Lung (tissue), 11 donors: ENCODE measurements at regions not wholly inside any gene's neighbourhood (a gene's known extent, or its start where the extent isn't known, plus 50 kb on each side); places are given as distances from the start of the nearest gene placed in this dataset.

ENCODE experiments used
- ATAC-seq: fragments of 200-7000 bp; cut with Tn5 transposase; one replicate; pipeline ENCODE4 v1.9.1; 2020; ENCODE audit warnings: moderate number of reproducible peaks; ENCODE audit not compliant: insufficient read depth, low FRiP score
- DNase-seq, 3 donors: peaks; one replicate each; pipeline ENCODE4 v3.0.0-alpha.2; 2013 to 2017
- H3K27ac ChIP-seq, 2 donors: one replicate each; pipeline ENCODE4 v1.5.1; 2013; ENCODE audit warnings: mild to moderate bottlenecking in 2 of 2, moderate library complexity in 2 of 2, control low read depth in 1 of 2, inconsistent platforms in 1 of 2, low read depth in 1 of 2, low read length in 1 of 2
- H3K27me3 ChIP-seq, 3 donors: one replicate each; pipeline ENCODE4 v1.5.1; 2013; ENCODE audit warnings: low read length in 2 of 3; ENCODE audit not compliant: control insufficient read depth in 3 of 3, insufficient read depth in 3 of 3
- H3K36me3 ChIP-seq, 4 donors: one replicate each; pipeline ENCODE4 v1.5.1; 2013; ENCODE audit warnings: low read length in 4 of 4, mild to moderate bottlenecking in 1 of 4, moderate library complexity in 1 of 4; ENCODE audit not compliant: control insufficient read depth in 4 of 4, insufficient read depth in 4 of 4
- H3K4me1 ChIP-seq, 5 donors: one replicate each; pipeline ENCODE4 v1.5.1; 2013; ENCODE audit warnings: low read length in 5 of 5, mild to moderate bottlenecking in 2 of 5, moderate library complexity in 1 of 5; ENCODE audit not compliant: control insufficient read depth in 5 of 5, insufficient read depth in 5 of 5
- H3K4me3 ChIP-seq: one replicate; pipeline ENCODE4 v1.5.1; 2013; ENCODE audit warnings: mild to moderate bottlenecking, control low read depth, moderate library complexity
- H3K9ac ChIP-seq, 2 donors: one replicate each; pipeline ENCODE4 v1.5.1; 2013; ENCODE audit warnings: low read length in 2 of 2, control low read depth in 1 of 2; ENCODE audit not compliant: insufficient read depth in 1 of 2
- H3K9me3 ChIP-seq, 4 donors: one replicate each; pipeline ENCODE4 v1.5.1; 2013; ENCODE audit warnings: low read length in 3 of 4, mild to moderate bottlenecking in 1 of 4, moderate library complexity in 1 of 4; ENCODE audit not compliant: control insufficient read depth in 4 of 4, insufficient read depth in 3 of 4
- CTCF ChIP-seq: IDR thresholded peaks from 2 replicates; pipeline ENCODE4 v1.5.1; 2012; ENCODE audit warnings: mild to moderate bottlenecking; ENCODE audit errors: control extremely low read depth, extremely low read depth
- WGBS, 2 donors: extraction: QIAGEN DNeasy Blood & Tissue Kit; methylation state at CpG; one replicate each; pipeline ENCODE4 v1.1.7; 2013; 5-methylcytosine and 5-hydroxymethylcytosine counted together
- donor health status: control.
- donor health status: control.
- donor health status: Bipolar disorder and iron deficiency.
- donor health status: healthy.
- donor health status: DM: yes; HTN: yes; CAD: no.

- H3K27me3 ChIP-seq = no peaks in the 10 kb centered on the region
- H3K9ac ChIP-seq = no peak overlapping the region
- peaks cover 0 to 9% (median 6%) of the 10 kb centered on the region in 4 donors for H3K9me3 ChIP-seq
- TF ChIP-seq CTCF = no peak
- H3K36me3 ChIP-seq = no peaks in the 10 kb centered on the region
- no peaks in the 10 kb centered on the region for H3K4me1 ChIP-seq
- no peak for ATAC-seq
- no peak for DNase-seq
- H3K4me3 ChIP-seq = no peak overlapping the region
- 93% methylated on average over 2 of the region's 2 CpGs for WGBS, 2 donors
- H3K27ac ChIP-seq = no peak overlapping the region
Observed at GRCh38 chr2:106685180-106685897, 198.2 kb downstream of the CD8B2 start.

DNA sequence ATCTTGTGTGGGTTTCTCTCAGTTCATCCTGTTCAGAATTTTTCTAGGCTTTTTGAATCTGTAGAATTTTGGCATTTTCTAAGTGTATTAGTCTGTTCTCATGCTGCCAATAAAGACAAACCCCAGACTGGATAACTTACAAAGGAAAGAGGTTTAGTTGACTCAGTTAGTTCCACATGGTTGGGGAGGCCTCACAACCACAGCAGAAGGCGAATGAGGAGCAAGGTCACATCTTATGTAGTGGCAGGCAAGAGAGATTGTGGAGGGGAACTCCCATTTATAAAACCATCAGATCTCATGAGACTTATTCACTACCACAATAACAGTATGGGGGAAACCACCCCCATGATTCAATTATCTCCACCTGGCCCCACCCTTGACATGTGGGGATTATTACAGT lies 199.2 kb downstream of the ST6GAL2 start:
- Histone ChIP-seq H3K9me3 (peaks cover 0 to 9% (median 6%) of the 10 kb centered on the region in 4 donors), H3K9ac (no peak overlapping the region), H3K4me3 (no peak overlapping the region), H3K27ac (no peak overlapping the region), H3K27me3 (no peaks in the 10 kb centered on the region), H3K36me3 (no peaks in the 10 kb centered on the region), H3K4me1 (no peaks in the 10 kb centered on the region)
- TF ChIP-seq CTCF = no peak
- ATAC-seq (no peak), DNase-seq (no peak)
- WGBS, 2 donors = 89 to 91% methylated on average over 1 of the region's 1 CpG

GRCh38 chr2:106694964-106695470 lies 190.9 kb downstream of the ST6GAL2 start:
- no peak overlapping the region for H3K4me3 ChIP-seq
- TF ChIP-seq CTCF = no peak
- H3K27me3 ChIP-seq = no peaks in the 10 kb centered on the region
- WGBS, 2 donors = 93 to 94% methylated on average over 4 of the region's 4 CpGs
- no peaks in the 10 kb centered on the region for H3K36me3 ChIP-seq
- no peaks in the 10 kb centered on the region for H3K9me3 ChIP-seq
- H3K9ac ChIP-seq = no peak overlapping the region
- no peak for DNase-seq
- no peak for ATAC-seq
- no peaks in the 10 kb centered on the region for H3K4me1 ChIP-seq
- H3K27ac ChIP-seq = no peak overlapping the region

DNA sequence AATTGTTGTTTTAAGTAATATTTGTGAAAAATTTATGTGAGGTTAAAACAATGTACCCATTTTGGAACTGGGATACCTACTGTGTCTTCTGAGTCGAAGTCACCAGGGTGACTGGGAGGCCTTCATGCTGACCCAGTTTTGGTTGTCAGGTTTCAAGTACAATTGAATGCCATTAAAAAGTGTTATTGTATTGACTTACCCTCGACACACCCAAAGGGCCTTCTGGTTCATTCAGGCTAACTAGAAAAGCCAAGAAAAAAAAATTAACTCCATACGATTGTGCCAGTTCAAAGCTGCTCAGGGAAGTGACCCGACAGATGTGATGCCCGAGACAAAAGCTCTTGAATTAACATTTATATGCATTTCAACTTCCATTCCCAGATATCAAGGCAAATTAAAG lies 190.0 kb downstream of the ST6GAL2 start:
- TF ChIP-seq CTCF = no peak
- no peak for DNase-seq
- Histone ChIP-seq H3K27me3 (no peaks in the 10 kb centered on the region), H3K9ac (no peak overlapping the region), H3K9me3 (no peaks in the 10 kb centered on the region), H3K27ac (no peak overlapping the region), H3K4me3 (no peak overlapping the region), H3K4me1 (no peaks in the 10 kb centered on the region), H3K36me3 (no peaks in the 10 kb centered on the region)
- 81 to 86% methylated on average over 5 of the region's 5 CpGs for WGBS, 2 donors
- ATAC-seq = no peak
